OCI-LY3 (cell line): ENCODE measurements at regions not wholly inside any gene's neighbourhood (a gene's known extent, or its start where the extent isn't known, plus 50 kb on each side); places are given as distances from the start of the nearest gene placed in this dataset.

Experiments used
- H2AFZ ChIP-seq: fragments of 200-600, 300-600 bp; shearing (Covaris generic); 2 replicates; pipeline ENCODE4 v1.6.0; 2014; ENCODE audit warnings: antibody characterized with exemption, low read depth, low read length
- H3K27ac ChIP-seq: fragments of 200-600, 300-600 bp; sonication (generic); 2 replicates; pipeline ENCODE4 v1.5.1; 2014; ENCODE audit warnings: mild to moderate bottlenecking, low read length, moderate library complexity, mixed read lengths
- H3K27me3 ChIP-seq: fragments of 200-600, 300-600 bp; sonication (generic); 2 replicates; pipeline ENCODE4 v1.6.1; 2014; ENCODE audit warnings: low read depth, low read length, mixed read lengths
- H3K36me3 ChIP-seq: fragments of 200-600, 300-600 bp; sonication (generic); replicated peaks from 2 replicates; pipeline ENCODE3; 2014; ENCODE audit warnings: low read depth, low read length, mixed read lengths
- H3K4me1 ChIP-seq: fragments of 300-600, 200-600 bp; sonication (generic); 2 replicates; pipeline ENCODE4 v1.6.1; 2014; ENCODE audit warnings: low read length, mixed read lengths
- H3K4me2 ChIP-seq: fragments of 200-600, 300-600 bp; sonication (generic); 2 replicates; pipeline ENCODE4 v1.6.1; 2014; ENCODE audit warnings: low read length, mixed read lengths
- H3K4me3 ChIP-seq: fragments of 300-600, 200-600 bp; sonication (generic); 2 replicates; pipeline ENCODE4 v1.5.1; 2014; ENCODE audit warnings: antibody characterized with exemption, mild to moderate bottlenecking, low read length, moderate library complexity
- H3K79me2 ChIP-seq: fragments of 300-600, 200-600 bp; shearing (Covaris generic); 2 replicates; pipeline ENCODE4 v1.6.1; 2014; ENCODE audit warnings: mild to moderate bottlenecking, low read length, mixed read lengths
- H3K9ac ChIP-seq: fragments of 300-600, 200-600 bp; shearing (Covaris generic); 2 replicates; pipeline ENCODE4 v1.6.0; 2014; ENCODE audit warnings: mild to moderate bottlenecking, low read length, moderate library complexity
- H3K9me3 ChIP-seq: fragments of 200-600, 300-600 bp; shearing (Covaris generic); 2 replicates; pipeline ENCODE4 v1.6.1; 2014; ENCODE audit warnings: low read length, mixed read lengths; ENCODE audit not compliant: insufficient read depth
- H4K20me1 ChIP-seq: fragments of 200-600, 300-600 bp; sonication (generic); 2 replicates; pipeline ENCODE4 v1.6.1; 2016; ENCODE audit warnings: low read length, mixed read lengths; ENCODE audit not compliant: insufficient read depth
- CTCF ChIP-seq: fragments of 200-600, 300-600 bp; sonication (generic); IDR thresholded peaks from 2 replicates; pipeline ENCODE4 v1.5.1; 2014; ENCODE audit warnings: antibody characterized with exemption, low read length, low read depth
- EZH2phosphoT487 ChIP-seq: fragments of 200-600 bp; shearing (Covaris generic); IDR thresholded peaks from 2 replicates; pipeline ENCODE4 v1.6.1; 2018; ENCODE audit warnings: antibody characterized with exemption, mixed run types, low read depth

- no peaks in the 10 kb centered on the region for H3K36me3 ChIP-seq
- no peak overlapping the region for H2AFZ ChIP-seq
- H3K4me1 ChIP-seq, result no peaks in the 10 kb centered on the region
- no peak overlapping the region for H3K9ac ChIP-seq
- H3K79me2 ChIP-seq, result no peaks in the 10 kb centered on the region
- H3K27me3 ChIP-seq, result no peaks in the 10 kb centered on the region; the same call in 1 of the 2 replicates
- no peaks in the 10 kb centered on the region for H3K9me3 ChIP-seq
- no peaks in the 10 kb centered on the region for H4K20me1 ChIP-seq
- TF ChIP-seq CTCF, result no peak
- TF ChIP-seq EZH2phosphoT487, result no peak
- no peak overlapping the region for H3K4me2 ChIP-seq
- H3K27ac ChIP-seq, result no peak overlapping the region
- H3K4me3 ChIP-seq, result no peak overlapping the region
Observed at GRCh38 chr2:49260979-49261538, 106.7 kb upstream of the FSHR start.

DNA sequence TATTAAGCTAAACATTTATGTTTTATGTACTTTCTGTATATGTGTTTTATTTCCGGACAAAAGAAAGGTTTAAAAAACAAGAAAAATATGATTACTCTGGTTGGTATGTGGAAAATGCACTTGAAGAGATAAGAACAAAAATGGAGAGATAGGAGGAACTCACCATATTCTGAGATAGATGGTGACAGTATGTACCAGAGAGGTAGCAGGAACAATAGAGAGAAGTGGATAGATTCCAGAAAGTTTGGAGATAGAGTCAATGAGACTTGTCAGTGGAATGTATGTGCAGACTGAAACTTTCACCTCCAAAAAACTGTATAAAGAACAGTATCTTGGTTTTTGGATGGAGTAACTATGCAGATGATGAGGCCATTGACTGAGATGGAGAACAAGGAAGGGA is 105.6 kb upstream of the FSHR start:
- no peaks in the 10 kb centered on the region for H3K36me3 ChIP-seq
- no peaks in the 10 kb centered on the region; the same call in 1 of the 2 replicates for H3K27me3 ChIP-seq
- no peak overlapping the region for H3K27ac ChIP-seq
- no peak overlapping the region for H3K9ac ChIP-seq
- no peak overlapping the region for H2AFZ ChIP-seq
- H3K79me2 ChIP-seq, result no peaks in the 10 kb centered on the region
- no peaks in the 10 kb centered on the region for H4K20me1 ChIP-seq
- H3K4me3 ChIP-seq, result no peak overlapping the region
- H3K4me2 ChIP-seq, result no peak overlapping the region
- H3K9me3 ChIP-seq, result no peaks in the 10 kb centered on the region
- no peaks in the 10 kb centered on the region for H3K4me1 ChIP-seq
- TF ChIP-seq CTCF (no peak), EZH2phosphoT487 (no peak)

GRCh38 chr2:49255409-49255971 is 101.2 kb upstream of the FSHR start:
- H3K9ac ChIP-seq, result no peak overlapping the region
- no peak for TF ChIP-seq EZH2phosphoT487
- TF ChIP-seq CTCF, result peak; percentile 39
- no peak overlapping the region for H3K27ac ChIP-seq
- H3K36me3 ChIP-seq, result no peaks in the 10 kb centered on the region
- H3K4me3 ChIP-seq, result no peak overlapping the region
- H4K20me1 ChIP-seq, result no peaks in the 10 kb centered on the region
- H3K27me3 ChIP-seq, result no peaks in the 10 kb centered on the region; the same call in 1 of the 2 replicates
- no peaks in the 10 kb centered on the region for H3K4me1 ChIP-seq
- H3K79me2 ChIP-seq, result no peaks in the 10 kb centered on the region
- no peak overlapping the region for H2AFZ ChIP-seq
- no peaks in the 10 kb centered on the region for H3K9me3 ChIP-seq
- no peak overlapping the region for H3K4me2 ChIP-seq

DNA sequence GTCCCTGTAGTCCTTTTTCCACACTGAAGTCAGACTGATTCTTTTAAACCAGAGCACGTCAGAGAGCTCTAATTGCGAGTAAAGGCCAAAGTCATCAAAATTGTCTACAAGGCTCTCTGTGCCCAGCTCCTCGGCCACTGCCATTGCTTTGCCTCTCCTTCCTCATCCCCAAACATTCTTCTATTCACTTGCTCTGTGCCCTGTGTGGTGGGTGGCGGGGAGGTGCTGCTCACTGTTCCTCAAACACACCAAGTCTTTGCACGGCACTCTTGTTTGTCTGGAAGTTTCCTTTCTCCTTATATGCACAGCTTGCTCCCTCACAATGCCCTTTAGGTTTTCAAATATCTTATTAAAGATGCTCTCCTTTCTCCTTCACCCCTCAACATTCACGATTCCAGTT is 100.1 kb upstream of the FSHR start:
- H2AFZ ChIP-seq, result no peak overlapping the region
- TF ChIP-seq EZH2phosphoT487, result no peak
- TF ChIP-seq CTCF, result no peak
- H3K4me1 ChIP-seq, result no peaks in the 10 kb centered on the region
- no peak overlapping the region for H3K27ac ChIP-seq
- no peak overlapping the region for H3K4me2 ChIP-seq
- no peaks in the 10 kb centered on the region for H3K27me3 ChIP-seq
- no peaks in the 10 kb centered on the region for H3K9me3 ChIP-seq
- no peak overlapping the region for H3K4me3 ChIP-seq
- H3K9ac ChIP-seq, result no peak overlapping the region
- H3K36me3 ChIP-seq, result no peaks in the 10 kb centered on the region
- no peaks in the 10 kb centered on the region for H4K20me1 ChIP-seq
- H3K79me2 ChIP-seq, result no peaks in the 10 kb centered on the region
